Amniotic stem cell (primary cell): ENCODE measurements at regions not wholly inside any gene's neighbourhood (a gene's known extent, or its start where the extent isn't known, plus 50 kb on each side); places are given as distances from the start of the nearest gene placed in this dataset.

Source experiments
- DNase-seq: peaks from one replicate; lab custom pipeline; 2025; lab: John Stamatoyannopoulos, UW

DNA sequence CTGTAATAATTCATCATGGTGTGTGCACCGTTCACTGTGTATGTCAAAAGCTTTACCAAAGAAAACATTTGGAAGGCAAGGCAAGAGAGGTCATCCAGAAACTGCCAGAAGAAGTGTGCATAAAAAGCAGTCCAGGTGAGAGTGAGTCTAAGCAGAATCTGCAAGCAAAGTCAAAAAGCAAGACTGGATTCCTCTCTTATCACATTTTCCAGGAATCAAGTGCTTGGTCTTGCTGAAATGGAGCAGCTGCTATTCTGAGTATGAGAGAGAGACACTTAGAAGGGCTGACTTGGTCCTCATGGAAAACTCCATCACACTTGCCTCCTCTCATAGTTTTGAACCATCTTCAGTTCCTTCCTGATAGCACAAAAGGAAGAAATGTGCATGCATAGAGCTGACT, 231.3 kb downstream of the ANAPC1 start:
- no peak for DNase-seq

DNA sequence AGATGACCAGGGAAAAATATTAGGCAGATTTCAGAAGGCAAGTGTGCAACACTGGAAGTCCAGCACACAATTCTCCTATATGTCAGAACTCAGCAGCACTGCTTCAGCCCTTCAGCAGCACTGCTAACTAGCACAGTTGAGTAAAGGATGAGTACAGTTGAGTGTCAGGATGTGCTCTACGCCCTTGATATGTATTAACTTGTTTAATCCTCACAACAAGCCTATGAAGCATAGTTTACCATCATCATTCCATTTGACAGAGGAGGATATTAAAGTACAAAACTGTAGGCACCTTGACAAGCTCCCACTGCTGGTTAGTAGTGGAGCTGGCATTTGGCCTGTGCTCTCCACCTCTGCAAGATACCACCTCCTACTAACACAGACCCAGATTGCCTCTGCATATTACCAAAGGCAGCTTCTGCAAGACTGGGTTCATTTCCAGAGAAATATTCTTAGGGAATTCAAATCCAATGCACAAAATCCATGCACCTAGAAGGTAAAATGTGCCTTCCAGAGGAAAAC, 230.8 kb downstream of the ANAPC1 start:
- DNase-seq = no peak

DNA sequence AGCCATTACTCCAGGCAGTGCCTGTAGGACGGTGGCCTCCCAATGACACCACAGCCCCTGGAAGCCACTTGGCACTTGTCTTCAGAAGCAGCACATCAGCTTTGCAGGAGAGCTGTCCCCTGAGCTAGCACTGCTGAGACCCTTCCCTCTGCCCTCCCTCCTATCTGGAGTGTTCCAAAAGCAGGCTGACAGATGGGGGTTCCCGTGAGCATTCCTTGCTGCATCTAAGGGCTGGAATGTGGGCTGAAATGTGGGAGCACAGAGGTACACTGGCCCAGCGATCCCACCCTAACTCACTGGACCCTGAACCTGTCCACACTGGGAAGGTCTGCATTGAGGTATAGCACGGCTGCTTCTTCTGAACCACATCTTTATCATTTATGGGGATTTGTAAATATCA, 230.1 kb downstream of the ANAPC1 start:
- DNase-seq = no peak

DNA sequence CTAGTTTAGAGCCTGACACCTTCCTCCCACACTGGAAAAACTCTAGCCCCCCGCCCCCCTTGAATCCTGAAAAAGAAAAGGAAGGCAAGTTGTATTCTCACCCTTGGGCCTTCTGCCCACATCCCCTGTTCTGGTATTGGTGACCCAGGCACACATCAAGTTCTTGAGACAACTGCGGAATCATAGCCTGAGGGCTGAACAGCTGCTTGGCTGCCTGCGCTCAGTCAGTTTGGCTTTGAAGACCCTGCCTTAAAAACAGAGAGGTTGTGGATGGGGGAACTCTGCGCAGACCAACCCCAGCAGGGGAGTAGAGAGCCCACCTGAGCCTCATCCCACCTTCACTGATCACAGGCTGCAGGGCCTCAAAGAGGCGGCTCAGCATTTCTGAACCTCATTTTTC, 229.2 kb downstream of the ANAPC1 start:
- DNase-seq = no peak

DNA sequence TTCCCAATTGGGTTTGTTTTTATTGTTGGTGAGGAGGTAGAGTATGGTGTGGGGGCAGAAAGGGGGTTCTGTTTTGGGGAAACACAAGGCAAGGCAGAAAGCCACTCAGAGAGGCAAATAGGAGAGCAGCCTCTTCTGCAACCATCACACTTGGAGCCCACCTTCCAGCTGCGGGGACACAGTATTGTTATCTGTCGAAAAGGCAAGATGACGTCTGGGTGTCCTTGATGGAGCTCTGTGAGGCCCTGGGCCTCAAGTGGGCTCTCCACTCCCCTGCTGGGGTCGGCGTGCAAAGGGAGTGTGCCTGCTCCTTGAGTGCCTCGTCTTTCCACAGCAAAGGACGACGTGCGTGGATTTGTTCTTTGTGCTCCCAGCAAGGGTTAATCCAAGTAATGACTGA, 227.6 kb downstream of the ANAPC1 start:
- no peak for DNase-seq

DNA sequence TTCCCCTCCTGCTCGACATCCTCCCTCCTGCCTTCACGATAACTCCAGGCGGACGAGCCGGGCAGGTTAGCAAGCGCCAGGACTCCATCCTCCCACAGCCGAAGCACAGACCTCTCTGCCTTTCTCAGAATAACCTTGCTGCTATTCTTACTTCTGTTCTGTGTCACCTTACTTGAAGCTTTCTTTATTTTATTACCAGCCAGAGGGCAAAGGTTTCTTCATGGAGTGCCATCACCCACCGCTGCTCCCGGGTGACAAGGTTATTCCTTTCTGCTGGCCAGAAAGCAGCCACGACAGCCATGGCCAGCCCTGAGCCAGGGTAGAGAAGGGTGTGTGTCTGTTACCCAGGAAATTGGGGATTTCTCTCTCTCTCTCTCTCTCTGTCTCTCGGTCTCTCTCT, 227.1 kb downstream of the ANAPC1 start:
- DNase-seq = no peak

DNA sequence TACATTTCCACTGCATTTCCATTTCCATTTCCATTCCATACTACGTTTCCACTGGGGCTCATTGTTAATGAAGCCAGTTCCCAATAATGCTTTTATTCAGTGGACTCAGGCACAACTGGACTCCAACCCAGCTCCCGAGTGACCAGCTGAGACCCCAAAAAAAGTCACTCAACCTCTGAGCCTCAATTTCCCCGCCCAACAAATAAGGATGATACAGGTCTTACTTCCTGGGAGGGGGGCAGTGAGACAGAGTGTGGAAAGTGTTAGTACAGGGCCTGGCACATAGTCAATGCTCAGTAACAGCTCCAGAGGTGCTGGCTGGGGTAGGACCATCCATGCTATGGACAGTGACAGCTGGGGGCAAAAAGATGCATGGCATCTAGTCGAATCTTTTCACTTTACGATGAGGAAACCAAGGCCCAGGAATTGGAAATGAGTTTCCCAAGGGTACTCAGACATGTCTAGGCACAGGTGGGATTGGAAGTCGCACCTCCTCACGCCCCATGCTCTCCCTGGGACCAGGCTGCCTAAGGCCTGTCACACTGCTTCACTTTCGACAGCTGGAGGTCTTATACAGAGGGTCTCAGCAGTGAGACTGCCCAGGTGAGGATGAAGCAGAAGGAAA, 226.5 kb downstream of the ANAPC1 start:
- DNase-seq = no peak

DNA sequence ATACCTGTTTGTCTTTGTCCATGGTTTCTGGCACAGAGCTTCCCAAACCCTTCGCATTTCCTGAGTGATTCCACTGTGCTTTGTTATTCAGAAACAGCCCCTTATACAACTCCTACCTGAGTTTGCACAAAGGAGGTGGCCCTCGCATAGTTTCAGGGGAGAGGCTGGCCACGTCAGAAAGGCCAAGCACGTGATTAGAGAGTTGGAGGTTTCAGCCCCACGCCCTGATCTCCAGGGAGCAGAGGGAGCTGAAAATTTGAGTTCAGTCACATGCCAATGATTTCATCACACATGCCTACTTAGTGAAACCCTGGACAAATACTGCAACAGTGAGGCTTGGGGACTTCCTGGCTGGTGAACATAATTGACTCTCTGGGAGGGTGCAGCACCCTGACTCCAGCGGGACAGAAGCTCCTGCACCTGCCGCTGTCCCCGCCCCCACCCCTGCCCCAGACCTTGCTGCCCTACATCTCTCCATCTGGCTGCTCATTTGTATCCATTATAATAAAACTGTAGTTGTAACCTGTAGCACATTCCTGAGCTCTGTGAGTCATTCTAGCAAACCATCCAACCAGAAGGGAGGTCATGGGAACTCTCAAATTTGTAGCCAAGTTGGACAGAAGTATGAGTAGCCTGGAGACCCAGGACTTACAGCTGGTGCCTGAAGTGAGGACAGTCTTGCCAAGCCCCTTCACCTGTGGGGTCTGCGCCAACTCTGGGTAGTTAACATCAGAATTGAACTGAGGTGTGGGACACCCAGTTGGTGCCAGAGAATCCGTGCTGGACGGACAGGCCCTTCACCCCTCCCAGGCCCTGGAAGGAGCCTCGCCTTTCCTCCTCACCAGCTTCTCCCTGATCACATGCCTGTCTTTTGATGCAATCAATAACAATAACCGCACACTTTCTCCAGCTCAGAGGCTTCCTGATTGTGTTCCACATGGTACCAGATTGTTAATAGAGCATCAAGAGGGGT, 224.3 kb downstream of the ANAPC1 start:
- no peak for DNase-seq

DNA sequence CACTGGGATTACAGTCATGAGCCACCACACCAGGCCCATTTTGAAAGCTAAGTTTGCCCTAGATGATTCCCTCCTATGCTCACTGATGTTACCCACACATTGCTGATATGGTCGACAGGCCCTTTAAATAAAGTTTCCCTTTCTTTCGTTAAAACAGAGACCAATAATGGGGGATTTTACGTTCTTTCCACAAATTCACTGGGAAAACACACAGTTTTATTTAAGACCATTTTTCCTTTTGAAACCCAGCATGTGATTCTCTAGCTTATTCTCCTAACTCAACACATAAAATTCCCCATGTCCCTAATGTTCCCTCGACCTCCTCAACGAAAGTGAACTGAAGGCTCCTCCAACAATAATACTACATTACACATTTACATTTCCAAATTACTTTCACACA, 223.2 kb downstream of the ANAPC1 start:
- DNase-seq = no peak

DNA sequence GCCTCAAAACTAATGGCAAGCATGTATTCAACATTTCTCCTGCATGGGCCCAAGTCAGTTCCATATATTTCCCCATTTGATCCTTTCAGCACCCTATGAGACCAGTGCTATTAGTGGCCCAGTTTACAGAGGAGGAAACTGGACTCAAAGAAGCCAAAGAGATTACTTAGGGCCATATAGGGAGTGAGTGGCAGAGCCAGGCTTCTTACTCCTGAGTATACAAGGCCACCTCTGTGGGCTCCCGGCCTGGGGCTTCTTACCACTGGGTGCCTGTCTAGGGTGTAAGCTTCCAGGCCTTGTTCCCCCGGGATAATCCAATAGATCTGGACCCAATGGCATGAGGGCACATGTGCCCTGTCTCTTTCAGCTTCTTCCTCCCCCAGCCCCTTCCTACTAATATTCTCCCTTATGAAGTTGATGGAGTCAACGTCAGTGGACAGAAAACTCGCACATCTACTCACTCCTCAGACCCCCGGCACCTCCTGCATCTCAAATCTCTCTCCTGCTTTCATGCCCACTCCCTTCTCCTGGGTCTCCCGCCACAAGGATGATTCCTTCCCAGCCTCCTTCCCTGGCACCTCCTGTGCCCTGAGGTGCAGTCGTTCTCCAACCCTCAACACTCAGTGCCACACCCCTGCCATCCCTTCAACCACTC, 222.6 kb downstream of the ANAPC1 start:
- DNase-seq = no peak

DNA sequence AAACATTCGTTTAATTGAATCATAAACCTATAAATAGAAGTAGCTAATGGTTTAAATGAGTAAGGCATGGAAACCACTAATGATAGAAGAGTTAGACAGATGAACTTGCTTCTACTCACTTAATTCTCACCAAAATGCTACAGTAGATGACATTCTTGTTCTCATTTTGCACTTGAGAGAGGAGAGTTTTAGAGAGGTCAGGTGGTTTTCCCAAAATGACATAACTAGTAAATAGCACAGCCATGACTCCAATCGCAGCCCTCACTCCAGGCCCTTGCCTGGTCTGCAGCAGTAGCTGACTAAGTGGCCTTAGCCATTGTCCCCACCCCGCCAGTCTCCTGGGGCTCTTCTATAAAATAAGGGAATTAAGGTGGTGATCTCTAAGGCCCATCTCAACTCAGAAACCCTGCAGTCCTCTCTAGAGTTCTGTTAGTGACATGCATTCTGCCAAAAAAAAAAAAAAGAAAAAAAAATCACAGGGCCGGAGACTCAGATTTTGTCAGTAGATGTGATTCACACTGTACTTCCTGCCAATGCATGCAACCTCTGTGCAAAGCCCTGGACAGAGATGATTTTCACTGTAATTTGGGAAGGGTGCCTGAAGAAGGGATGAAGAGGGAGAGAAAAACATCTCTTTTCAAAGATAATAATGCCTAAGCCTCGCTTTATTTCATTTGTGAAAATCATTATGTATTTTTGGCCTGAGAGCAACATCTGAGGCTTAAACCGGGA, 221.8 kb downstream of the ANAPC1 start:
- no peak for DNase-seq

DNA sequence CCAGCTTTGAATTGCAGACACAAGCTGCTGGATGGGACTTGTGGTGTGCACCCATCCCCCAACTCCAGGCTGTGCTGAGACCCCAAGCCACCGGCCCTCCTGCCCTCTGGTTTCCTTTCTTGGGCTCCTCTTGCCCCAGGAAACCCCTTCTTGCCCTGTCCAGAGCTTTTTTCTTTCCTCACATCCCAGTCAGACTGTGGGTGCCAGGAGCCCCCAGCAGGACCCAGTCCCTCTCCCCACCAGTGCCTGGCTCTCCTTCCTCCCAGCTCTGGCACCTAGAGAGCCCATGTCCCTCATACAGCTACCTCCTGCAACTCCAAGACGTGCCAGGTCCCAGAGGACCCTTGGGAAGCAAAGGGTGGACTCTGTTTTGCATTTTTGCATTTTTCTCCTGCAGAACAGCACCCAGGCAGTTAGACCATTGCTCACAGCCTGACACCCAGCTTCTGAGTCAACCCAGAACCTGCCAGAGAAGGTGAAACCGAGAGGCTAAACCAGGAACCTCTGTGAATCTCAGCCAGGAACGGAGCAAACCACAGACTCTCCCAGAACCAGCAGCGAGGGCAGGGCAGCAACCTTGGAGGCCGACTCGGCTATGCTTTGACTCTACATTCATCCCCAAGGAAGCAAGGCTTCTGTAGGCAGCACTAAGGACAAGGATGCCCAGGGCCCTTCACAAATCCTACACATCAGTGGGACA, 221.1 kb downstream of the ANAPC1 start:
- DNase-seq = no peak

DNA sequence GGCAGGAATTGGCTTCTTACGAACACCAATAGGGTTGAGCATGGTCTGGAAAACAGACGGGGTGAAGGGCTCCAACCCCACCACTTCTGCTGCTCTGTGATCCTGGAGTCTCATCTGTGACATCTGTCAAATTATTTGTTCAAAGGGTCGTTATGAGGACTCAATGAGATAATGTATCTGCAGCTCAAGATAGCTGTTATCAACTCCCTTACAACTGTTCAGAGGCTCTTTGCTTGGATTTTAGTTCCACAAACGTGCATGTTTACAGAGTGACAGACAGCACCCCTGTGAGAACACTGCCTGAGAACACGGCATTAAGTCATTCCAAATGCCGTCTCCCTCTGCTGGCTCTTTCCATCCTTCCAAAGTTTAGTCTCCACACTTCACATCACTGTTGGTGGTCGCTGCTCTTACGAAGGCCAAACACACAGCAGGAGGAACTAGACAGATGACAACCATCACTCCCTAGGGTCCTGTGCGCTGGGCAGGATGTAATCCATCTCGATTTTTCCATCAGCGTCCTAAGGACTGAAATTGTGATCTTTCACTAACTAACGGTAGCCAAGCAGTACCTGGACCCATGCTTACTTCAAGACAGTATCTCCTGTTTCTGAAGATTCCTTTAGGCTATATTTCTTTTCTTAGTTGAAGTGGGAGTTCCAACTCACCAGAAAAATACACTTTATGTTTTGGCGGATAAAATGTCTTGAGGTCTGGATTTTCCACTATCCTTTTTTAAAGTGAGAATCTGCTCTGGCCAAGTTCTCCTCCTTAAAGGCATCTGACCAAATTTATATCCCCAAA, 220.3 kb downstream of the ANAPC1 start:
- DNase-seq = no peak

DNA sequence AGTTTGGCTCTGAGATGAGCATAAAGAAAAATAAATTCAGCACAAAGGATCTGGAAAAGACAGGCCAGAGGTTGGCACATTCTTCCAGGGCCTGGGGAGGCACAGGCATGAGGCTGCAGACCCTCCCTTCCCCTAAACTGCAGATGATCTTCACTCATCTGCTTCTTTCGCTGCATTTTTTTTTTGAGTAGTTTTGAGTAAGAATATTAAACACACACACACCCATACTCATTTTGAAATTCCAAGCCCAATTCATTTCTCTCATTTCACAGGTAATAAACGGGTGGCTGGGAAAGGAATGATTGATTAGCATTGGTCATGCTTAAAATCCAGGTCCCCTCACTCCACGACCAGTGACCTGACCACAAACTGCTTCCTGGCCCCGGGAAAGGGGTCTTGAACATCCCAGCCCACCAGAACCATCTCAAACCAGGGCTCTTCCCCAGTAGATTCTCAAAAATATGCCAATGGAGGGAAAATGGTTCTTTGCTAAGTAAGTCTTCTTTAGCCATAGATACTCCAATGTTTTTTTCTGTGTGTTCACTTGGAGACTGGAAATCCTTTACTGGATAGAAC, 219.6 kb downstream of the ANAPC1 start:
- DNase-seq = no peak

DNA sequence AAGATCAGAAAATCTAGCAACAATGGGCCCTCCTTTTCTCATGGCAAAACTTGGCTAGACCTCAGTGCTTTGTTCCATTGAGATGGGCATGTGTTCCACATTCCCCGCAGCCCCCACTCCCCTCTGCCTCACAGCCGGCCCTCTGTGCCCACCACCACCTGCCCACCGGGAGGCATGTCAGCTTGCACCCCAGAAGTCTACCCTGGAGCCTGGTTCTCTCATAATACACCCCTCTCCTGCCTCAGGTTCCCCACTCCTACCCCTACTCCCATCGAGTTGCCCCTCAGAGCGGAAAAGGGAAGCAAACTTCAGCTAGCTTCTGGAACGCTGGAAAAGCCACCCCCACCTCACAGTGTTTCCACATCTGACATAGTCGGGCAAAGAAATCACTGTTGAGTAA, 219.0 kb downstream of the ANAPC1 start:
- no peak for DNase-seq

DNA sequence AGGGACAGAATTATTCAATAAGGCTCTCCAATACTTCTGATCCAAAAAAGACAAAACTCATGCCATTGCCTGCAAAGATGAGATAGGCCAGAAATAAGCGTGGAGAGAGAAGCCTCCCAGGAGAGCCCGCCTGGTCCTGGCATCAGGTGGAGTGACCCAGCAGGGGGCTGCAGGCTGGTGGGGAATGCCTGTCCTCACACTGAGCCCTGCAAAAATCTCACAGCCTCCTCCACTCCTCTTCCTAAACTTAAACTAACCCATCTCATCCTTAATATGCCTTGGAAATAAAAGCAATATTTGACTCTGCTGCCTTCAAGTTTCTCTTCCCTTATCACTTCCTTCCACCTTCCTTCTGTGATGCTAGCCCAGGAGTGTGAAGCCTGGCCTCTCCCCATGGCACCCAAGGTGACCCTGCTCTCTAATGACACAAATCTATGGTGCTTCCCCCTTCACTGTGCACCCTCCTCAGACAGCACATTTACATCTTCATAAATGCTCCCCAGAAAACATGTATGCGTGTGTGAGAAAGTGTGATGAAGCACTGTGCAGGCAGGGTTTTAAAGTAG, 218.4 kb downstream of the ANAPC1 start:
- DNase-seq = no peak

DNA sequence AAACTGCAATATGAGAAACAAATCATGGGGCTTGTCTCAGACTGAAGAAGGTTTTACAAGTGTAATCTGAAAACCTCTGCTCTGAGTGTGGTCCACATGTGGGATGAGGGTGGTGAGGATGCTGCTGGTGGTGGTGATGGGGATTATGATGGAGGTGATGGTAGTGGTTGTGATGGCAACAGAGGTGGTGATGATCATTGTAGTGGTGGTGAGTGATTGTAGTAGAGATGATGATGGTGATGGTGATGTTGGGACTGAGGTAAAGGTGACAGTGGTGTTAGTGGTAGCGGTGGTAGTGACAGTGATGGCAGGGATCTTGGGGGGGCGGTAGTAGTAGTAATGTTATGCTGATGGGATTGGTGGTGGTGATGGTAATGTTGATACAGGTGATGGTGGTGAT, 217.8 kb downstream of the ANAPC1 start:
- DNase-seq = no peak

DNA sequence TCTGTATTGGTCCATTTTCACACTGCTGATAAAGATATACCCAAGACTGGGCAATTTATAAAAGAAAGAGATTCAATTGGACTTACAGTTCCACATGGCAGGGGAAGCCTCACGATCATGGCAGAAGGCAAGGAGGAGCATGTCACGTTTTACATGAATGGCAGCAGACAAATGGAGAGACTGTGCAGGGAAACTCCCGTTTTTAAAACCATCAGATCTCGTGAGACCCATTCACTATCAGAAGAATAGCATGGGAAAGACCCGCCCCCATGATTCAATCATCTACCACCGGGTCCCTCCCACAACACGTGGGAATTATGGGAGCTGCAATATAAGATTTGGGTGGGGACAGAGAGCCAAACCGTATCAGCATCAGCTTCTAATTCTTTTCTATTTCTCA, 217.0 kb downstream of the ANAPC1 start:
- no peak for DNase-seq

DNA sequence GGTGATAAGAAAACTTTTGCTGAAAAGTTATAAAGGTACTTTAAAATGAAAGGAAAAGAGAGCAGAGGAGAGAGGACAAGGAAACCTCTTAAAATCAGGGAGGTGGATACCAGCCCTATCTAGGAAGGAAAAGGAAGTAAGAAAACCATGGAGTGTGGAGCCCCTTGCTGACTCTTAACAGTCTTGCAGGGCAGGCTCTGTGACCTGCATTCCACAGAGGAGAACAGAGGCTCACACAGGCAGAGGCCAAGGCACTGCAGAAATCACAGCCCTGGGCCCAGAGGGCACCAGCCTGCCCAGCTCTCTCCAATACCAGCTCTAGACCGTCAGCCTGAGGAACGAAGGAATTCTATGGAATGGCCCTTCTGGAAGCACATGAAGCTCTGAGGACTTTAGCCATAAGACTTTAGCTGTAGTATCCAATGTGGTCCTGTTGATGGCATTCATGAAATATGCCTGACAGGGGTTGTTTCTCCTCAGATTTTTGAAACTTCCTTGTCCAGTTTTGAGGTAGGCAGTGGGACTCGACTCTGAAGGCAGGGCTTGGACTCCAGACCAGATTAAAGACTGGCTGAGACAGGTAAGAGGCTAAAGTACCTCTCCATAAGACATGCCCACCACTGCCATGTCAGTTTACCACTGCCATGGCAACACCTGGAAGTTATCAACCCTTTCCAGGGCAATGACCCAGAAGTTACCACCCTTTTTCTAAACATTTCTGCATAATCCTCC, 216.3 kb downstream of the ANAPC1 start:
- peak; percentile 62 for DNase-seq
